ENCODE measurements at regions not wholly inside any gene's neighbourhood (a gene's known extent, or its start where the extent isn't known, plus 50 kb on each side); places are given as distances from the start of the nearest gene placed in this dataset.
A peak's percentile ranks its signal among the peaks of the same experiment; 100 is the strongest.

DNA sequence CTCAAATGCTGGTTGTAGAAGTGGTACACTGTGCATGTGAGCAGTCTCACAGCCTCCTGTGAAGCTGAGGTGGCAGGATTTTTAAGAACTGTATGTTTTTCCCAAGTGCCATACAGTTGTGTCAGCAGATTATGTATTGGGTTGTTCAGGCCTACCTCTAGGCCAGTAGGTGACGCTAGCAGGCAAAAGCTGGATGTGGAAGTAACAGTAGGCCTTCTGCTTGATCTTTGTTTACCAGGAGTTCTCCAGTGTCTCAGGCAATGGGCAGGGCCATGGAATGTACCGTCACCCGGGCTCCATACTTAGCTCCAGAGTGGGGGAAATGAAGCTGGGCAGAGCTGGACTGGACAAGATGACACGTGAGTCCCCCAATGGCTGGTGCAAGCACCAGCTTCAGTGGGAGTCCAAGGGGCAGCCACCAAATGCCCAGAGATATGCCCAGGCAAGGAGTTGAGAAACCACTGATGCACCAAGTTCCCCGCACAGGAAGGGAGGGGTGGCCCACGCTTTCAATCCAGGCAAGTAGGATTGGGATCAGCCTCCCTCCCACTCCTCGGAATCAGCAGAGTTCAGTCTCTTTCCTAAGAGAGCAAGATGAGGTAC, 289.7 kb downstream of the HTR1B start:
- DNase-seq, result no peak

DNA sequence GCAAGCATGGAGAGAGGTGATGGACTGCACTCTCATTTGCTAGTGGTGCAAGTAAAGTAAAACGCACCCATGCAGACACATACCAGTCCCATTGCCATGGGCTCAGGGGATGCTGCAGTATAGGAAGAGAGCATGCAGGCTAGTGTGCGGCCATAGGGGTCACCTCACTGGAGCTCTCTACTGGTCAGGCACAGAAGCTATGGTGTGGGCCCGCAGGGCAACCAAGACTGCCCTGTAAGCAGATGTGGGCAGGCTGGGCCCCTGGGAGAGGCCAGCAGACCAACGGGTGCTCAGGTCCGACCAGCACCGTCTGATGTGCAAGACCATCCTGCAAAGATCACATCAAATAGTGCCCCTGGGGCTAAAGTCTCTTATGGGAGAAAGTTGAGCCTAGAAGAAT, 290.7 kb downstream of the HTR1B start:
- DNase-seq, result no peak

DNA sequence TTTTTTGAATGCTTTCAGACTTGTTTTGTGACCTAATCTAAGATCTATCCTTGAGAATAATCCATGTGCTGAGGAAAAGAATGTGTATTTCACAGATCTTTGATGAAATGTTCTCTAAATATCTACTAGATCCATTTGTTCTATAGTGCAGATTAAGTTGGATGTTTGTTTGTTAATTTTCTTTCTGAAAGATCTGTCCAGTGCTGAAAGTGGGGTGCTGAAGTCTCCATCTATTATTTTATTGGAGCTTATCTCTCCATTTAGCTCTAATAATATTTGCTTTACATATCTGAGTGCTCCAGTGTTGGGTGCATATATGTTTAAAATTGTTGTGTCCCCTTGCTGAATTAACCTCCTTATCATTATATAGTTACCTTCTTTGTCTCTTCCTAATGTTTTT, 303.6 kb downstream of the HTR1B start:
- no peak for DNase-seq

DNA sequence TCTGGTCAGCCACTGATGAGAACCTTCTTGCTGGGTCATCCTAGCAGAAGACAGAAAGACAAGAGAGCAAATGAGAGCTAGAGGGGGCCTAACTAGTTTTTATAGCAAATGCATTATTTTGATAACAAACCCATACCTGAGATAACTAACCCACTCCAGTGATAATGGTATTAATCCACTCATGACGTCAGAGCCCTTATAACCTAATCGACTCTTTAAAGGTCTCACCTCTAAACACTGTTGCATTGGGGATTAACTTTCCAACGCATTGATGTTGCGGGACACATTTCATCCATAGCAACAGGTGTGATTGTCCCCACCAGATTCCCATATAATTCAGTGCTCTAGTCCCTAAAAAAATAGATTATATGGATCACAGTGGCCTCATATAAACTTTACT, 312.1 kb downstream of the HTR1B start:
- no peak for DNase-seq

DNA sequence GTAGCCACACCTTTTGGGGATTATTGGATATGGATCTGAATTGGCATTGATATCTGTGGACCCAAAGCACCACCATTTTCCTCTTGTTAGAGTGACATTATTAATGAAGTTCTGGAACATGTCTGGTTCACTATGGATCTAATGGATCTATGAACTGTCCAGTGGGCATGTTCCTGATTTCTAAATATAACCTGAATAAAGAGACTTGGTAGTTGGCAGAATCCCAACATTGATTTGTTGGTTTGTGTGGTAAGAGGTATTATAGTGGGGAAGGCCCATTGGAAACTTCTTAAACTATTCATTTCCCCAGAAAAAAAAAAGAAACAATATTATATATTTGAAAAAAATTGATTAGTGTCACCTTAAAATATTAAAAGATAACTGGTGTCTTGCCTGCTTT, 312.6 kb downstream of the HTR1B start:
- no peak for DNase-seq

DNA sequence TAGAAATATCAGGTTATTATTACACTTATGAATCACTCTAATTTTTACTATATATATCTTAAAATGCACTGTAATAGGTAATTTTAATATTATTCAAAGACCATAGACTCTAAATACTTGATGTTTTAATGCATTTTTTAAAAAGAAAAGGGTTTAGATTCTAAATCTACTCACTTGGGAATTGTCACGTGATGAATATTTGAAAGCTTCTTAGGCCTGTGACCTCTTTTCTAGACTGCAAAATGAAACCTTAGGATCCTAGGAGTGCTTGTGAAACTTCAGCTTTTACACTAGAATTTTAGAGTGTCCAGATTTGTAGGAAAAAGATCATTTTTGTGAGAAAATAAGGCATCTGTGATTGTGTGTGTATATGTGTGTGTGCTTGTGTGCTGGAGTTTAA, 318.0 kb downstream of the HTR1B start:
- DNase-seq, result no peak

DNA sequence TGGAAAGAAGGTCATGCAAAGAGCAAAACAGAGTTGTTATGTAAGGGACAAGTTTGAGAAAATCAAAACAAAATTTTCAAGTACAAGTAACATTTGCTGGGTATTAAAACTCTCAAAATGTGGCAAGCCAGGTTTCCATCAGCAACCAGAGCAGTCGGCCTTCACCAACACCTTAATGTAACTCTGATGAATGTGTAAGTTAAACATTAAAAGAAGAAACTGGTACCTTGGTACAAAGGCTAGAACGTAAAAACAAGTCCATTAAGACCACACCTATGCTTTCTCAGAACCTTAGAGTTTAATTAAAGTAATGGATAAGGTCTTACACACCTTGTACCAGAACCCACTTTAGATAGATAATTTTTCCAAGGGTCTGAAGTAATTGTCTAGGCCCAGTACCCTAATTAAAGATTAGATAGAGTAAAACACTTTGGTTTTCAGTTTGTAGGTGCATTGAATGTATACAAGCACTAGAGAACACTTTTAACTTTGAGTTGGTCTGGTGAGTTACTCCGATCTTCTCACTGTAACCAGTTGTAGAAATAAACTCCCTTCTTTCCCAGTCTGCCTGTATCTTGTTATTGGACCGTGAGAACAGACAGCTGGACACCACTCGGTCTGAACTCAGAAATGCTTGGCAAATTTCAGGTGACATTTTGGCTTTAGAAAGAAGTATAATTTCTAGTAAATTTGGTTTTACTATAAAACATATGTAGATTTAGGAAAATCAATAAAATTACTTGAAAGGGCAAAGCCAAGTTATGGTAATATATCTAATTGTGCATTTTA, 319.4 kb downstream of the HTR1B start:
- DNase-seq, result no peak

DNA sequence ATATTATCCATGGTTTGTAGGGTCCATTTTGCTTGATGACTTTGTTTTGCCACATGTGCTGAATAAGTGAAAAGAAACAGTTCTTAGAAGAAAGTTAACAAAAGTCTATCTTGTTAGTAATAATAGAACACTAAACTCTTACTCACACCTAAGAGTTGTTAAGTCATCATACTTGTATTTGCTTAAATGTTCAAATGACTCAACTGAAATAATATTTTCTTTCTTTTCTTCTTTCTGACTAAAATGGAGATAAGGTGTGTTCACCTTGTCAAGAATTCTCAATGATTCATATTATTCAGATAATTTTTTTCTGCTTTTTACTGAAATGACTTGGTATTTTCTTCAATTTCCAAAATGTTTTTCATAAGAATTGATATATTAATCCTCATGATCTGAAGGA, 327.2 kb downstream of the HTR1B start:
- DNase-seq, result no peak

DNA sequence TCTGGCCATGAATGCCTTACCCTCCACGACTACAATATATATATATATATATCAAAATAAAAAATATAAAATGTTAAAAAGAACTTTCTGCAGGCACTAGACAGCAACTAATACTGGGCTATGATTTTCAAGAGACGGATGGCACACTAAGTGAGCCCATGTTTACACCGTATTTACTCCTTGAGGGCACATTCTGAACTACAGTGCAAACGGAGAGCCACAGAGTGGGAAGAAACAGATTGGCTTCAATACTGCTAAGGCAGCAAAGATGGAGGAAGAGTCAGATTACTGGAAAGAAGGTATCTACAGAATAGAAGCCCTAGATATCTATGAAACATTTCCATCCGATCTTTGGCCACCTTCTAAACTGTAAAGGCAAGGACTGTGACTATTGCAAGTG, 330.3 kb downstream of the HTR1B start:
- DNase-seq, result no peak

DNA sequence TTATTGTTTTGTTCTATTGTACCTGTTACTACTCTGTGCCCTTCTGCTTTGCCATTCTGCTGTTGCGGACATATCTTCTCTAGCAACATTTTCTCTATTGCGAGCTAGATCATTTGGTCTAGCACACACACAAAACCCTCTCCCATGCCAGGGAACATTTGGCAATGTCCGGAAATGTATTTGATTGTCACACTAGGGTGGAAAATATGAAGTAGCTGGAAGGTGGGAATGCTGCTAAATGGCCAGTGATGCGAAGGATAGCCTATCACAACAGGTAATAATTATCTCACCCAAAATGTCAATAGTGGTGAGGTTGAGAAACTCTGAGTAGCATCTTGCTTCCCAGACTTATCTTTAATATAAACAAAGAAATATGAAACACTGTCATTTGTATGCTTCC, 331.9 kb downstream of the HTR1B start:
- no peak for DNase-seq

DNA sequence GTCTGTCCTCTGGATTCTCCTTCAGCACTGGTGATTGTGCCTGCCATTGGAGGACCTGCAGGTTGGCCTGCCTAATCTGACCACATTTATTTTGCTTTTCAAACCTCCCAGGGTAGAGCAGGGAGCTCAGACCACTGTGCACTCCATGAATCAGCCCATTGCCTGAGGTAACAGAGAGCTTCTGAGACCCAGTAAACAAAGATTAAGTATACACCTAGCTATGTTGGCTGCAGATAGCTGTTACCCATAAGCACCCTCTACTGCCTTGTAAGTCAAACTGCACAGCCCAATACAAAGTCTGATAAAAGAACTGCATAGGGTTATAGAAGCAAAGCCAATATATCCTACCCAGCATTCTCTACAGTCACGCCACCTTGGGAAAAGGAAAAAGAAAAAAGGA, 338.7 kb downstream of the HTR1B start:
- no peak for DNase-seq

DNA sequence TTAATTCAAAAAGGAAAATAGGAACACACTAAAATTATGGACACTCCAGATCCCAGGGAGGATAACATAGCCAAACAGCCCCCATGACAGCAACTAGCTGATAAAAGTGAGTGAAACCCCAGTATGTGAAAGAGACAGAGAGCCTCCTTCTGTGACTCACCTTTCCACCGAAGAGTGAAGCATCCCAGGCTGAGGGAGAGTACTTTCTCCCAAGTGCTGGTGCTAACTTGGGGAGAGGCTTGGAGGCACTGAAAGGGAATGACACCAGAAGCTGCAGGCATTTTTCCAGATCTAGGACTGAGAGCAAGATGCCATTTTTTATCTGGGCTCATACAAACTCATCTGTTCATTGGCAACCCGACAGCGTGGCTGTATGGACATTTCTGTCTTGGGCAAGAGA, 339.8 kb downstream of the HTR1B start:
- DNase-seq, result no peak

DNA sequence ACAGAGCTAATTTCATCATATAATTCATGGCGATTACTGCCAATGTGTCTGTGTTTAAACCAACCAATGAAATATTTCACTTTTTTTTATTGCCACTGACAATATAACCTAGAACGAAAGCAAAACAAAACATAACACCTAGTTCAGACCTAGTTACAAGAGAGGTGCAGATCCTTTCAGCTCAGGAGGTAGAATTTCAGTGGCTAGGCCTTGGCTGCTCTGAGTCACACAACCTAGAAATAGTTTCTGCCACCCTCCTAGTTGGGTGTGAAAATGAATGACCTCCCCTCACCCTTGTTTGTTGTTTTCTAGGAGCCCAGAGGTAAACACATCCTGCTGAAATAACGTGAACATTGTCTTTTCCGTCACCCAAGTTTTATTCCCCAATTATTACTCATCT, 356.3 kb downstream of the HTR1B start:
- DNase-seq, result no peak

DNA sequence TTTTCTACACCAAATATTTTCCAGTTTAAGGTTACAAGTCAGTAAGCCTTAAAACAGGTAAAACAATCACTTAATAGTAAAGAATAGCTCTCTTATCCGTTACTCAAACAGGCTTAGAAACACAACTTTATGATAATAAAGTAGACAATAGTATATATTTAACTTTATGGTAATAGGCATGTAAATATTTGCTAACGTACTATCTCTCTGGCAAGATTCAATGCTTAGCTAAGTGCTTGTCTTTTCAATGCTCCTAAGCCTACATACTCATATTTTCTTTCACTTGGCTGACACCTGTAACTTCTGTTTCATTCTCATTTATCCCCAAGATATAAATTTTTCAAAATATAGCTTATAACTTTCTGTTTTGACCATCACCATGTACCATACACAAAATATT, 358.2 kb downstream of the HTR1B start:
- no peak for DNase-seq

DNA sequence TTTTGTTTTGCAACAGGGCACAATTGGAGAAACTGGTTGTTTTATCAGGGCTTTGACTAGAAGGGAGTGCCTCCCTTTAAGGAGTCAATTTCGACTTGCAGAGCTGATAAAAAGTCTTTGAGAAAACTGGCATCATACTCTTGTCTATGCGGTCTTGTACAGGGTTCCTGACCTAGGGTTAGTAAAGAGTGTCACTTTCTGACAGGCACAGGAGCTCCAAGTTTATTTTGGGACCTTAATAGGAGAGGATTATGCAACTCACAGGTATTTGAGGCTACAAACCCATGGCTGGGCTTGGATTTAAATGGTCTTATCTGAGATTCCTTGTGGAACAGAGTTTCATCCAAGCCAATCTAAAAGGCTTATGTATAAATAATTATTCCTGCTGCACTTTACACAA, 365.4 kb downstream of the HTR1B start:
- DNase-seq, result no peak

DNA sequence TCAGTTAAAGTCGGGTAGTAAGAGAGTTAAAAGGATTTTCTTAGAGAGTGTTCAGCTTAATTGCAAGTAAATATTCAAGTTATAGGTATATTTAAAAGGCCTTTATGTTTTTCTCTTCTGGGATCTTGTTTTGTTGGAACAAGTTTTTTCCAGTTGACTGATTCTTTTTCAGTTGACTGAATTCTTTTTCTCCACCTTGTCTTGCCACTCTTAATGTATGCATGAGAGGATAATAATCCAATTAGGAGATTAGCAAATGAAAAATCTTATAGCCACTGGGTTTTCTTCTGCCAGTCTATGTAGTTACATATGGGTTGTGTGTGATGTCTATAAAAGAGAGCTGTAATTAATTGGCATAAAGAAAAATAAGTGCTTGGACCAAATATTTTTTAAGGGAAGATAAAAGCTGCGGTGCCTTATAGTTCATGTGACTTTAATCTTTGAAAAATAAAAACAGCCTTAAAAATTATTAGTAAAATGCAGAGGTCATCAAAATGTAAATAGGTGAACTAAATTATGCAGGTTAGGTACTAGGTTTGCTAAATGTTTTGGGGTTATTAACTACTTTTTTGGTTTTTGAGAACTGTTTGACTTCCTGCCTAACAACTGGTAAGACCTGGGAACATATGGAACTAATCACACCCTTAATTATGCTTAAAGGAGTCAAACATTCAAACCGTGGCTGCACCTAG, 367.2 kb downstream of the HTR1B start:
- no peak for DNase-seq

DNA sequence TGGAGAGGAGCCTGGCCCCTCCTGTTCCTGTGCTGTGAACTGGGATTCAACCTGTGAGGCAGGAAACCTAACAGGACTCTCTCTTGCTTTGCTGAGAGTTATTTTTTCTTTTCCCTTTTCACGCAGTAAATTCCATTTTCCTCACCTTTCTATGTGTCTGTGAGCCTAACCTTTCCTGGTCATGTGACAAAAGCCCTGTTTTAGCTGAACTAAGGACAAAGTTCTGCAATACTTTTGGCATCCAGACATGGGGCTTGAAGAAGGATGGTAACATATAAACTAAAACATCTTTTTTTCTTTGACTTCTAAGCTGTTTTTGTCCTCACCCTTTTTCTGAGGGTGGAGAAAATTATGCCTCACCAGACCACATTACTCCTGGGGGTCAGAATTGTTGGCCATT, 368.5 kb downstream of the HTR1B start:
- DNase-seq, result no peak

DNA sequence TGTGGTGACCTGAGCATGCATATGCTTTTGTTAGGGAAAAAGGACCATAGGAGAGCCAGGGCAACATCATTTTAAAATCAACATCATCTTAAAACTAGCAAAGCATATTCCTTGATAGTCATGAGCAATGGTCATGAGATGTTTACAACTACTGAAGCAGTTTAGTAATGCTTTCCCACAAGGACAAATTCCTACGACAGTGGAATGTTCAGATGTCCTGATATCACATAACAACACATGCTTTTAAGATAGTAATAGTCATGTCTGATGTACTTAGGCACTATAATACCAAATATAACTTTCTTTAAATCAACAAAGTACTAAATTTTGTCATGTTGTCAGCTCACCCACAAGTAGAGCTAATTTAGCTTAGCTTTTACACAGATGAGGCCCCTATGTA, 370.3 kb downstream of the HTR1B start:
- no peak for DNase-seq

DNA sequence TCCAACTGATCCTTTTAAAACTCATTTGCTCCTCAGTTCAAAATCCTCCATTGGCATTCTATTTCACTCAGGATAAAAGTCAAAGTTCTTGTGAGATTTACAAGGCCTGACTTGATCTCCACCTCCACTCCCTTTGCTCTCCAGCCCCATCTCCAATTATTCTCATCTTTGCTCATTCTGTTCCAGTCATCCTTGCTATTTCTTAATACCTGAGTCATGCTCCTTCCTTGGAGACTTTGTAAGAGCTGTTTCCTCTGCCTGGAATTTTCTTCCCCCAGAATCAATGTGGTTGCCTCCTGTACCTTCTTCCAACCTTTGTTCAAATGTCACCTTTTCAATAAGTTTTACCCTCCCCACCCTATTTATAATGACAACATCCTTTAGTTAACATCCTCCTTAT, 373.5 kb downstream of the HTR1B start:
- DNase-seq, result no peak

DNA sequence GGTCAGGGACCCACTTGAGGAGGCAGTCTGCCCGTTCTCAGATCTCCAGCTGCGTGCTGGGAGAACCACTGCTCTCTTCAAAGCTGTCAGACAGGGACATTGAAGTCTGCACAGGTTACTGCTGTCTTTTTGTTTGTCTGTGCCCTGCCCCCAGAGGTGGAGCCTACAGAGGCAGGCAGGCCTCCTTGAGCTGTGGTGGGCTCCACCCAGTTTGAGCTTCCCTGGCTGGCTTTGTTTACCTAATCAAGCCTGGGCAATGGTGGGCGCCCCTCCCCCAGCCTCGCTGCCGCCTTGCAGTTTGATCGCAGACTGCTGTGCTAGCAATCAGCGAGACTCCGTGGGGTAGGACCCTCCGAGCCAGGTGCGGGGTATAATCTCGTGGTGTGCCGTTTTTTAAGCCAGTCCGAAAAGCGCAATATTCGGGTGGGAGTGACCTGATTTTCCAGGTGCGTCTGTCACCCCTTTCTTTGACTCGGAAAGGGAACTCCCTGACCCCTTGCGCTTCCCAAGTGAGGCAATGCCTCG, 375.4 kb downstream of the HTR1B start:
- peak; percentile 71 for DNase-seq

DNA sequence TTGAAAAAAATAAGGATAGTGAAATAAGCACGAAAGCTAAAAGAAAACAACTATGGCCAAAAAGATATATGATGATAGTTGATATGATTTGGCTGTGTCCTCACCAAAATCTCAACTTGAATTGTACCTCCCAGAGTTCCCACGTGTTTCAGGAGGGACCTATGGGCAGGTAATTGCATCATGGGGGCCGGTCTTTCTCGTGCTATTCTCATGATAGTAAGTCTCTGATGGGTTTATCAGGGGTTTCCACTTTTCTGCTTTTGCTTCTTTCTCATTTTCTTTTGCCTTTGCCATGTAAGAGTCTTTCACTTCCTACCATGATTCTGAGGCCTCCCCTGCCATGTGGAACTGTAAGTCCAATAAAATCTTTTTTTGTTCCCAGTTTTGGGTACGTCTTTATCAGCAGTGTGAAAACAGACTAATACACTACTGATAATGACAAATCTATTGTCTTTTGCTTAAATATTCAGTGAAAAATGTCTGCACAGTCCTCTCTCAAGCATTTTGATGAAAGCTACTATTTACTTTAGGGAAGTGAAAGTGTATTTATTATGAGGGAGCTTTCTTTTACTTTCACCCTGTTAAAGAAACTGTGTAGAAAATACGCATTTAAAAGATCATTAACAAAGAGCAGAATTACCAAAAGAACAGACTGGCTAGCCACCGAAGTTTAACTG, 389.1 kb downstream of the HTR1B start:
- DNase-seq, result no peak

DNA sequence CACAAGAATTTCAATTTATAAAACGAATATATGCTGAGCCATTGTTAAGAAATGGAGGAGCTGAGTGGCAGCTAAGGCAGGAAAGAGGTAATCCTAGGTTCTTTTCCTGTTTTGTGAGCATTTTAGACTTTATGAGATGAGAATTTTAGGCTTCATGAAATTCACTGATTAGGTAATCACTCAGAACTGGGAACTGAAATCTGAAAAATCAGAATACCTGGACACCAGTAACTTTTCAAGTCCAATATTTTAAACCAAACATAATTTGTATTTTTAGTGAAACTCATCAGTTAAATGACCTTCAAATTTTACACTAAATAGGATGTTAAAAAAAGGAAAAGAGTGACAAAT, 389.9 kb downstream of the HTR1B start:
- no peak for DNase-seq

DNA sequence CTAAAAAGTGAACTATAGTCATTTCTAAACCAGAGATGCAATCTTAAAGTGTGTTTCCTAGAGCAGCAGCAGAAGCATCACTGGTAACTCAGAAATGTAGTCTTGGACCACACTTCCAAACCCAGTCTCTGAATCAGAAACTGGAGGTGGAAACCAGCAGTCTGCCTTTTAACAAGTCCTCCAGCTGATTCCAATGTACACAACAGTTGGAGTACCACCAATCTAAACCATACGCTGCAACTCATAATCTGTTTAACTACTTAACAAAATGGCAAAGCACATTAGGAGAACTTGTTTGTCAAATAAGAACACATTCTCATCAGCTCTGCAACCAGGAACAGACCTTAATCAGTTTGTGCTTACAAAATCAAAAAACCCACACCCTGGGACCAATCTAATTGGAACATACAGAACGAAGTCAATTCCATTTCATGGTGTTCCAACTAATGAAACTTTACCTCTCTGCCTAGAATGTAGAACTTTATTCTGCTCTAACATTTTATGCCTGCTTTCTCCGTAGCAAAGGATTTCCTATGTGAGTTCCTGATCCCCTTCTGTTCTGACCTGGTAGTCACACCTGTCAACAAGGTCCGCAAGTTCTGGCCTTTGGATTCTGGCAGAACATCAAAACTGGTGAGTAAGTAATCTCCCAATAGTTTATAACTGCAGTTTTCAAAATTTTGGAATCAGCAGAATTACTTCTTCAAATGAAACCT, 390.4 kb downstream of the HTR1B start:
- no peak for DNase-seq

Data from DMS153 (cell line).